ENCODE measurements at regions not wholly inside any gene's neighbourhood (a gene's known extent, or its start where the extent isn't known, plus 50 kb on each side); places are given as distances from the start of the nearest gene placed in this dataset.
"Not testable (repeated sequence)": the region's sequence is repeated elsewhere in the genome, so short reads cannot be mapped to it uniquely, and the experiment has no call there.

- Histone ChIP-seq H3K4me1 (no peaks in the 10 kb centered on the region), H3K27ac (replicated peaks) (no peak overlapping the region), H3K27me3 (ENCODE audit: low read depth) (peaks cover 90% of the 10 kb centered on the region), H3K36me3 (no peaks in the 10 kb centered on the region), H3K9me3 (replicated peaks) (no peaks in the 10 kb centered on the region), H3K4me3 (no peak overlapping the region)
- intact Hi-C loops (cut with micrococcal nuclease) = no loop called here
- TF ChIP-seq CTCF (IDR thresholded peaks at IDR 0.05; ENCODE audit: borderline replicate concordance) = no peak
- DNase-seq = no peak
These were observed 178.4 kb downstream of the IRF8 start for GRCh38 chr16:86077243-86077940.

GRCh38 chr16:86078121-86078600 is 179.2 kb downstream of the IRF8 start:
- DNase-seq = no peak
- H3K27me3 ChIP-seq (ENCODE audit: low read depth) = peaks cover 92% of the 10 kb centered on the region

GRCh38 chr16:86078711-86079110 is 179.7 kb downstream of the IRF8 start:
- H3K36me3 ChIP-seq; DNase-seq; H3K4me1 ChIP-seq; H3K4me3 ChIP-seq; intact Hi-C loops (cut with micrococcal nuclease); H3K9me3 ChIP-seq (replicated peaks); H3K27ac ChIP-seq (replicated peaks): not testable (repeated sequence)
- H3K27me3 ChIP-seq (ENCODE audit: low read depth) = peaks cover 92% of the 10 kb centered on the region

More at GRCh38 chr16:86078121-86078600, 179.2 kb downstream of the IRF8 start:
- Histone ChIP-seq H3K27ac (replicated peaks) (no peak overlapping the region), H3K4me3 (no peak overlapping the region), H3K9me3 (replicated peaks) (no peaks in the 10 kb centered on the region), H3K36me3 (no peaks in the 10 kb centered on the region), H3K4me1 (no peaks in the 10 kb centered on the region)
- no peak for TF ChIP-seq CTCF (IDR thresholded peaks at IDR 0.05; ENCODE audit: borderline replicate concordance)
- intact Hi-C loops (cut with micrococcal nuclease) = no loop called here

GRCh38 chr16:86079255-86079885 is 180.4 kb downstream of the IRF8 start:
- no peak overlapping the region for H3K4me3 ChIP-seq
- intact Hi-C loops (cut with micrococcal nuclease) = no loop called here
- DNase-seq = no peak
- H3K9me3 ChIP-seq (replicated peaks) = no peaks in the 10 kb centered on the region
- peaks cover 92% of the 10 kb centered on the region for H3K27me3 ChIP-seq (ENCODE audit: low read depth)
- TF ChIP-seq CTCF (IDR thresholded peaks at IDR 0.05; ENCODE audit: borderline replicate concordance) = no peak
- no peaks in the 10 kb centered on the region for H3K4me1 ChIP-seq
- H3K27ac ChIP-seq (replicated peaks) = no peak overlapping the region
- H3K36me3 ChIP-seq = no peaks in the 10 kb centered on the region

GRCh38 chr16:86080131-86080875 is 181.3 kb downstream of the IRF8 start:
- no peak overlapping the region for H3K4me3 ChIP-seq

More at GRCh38 chr16:86080131-86080875, 181.3 kb downstream of the IRF8 start:
- H3K4me1 ChIP-seq = no peaks in the 10 kb centered on the region
- TF ChIP-seq CTCF (IDR thresholded peaks at IDR 0.05; ENCODE audit: borderline replicate concordance) = no peak
- H3K27ac ChIP-seq (replicated peaks) = no peak overlapping the region
- intact Hi-C loops (cut with micrococcal nuclease) = no loop called here
- DNase-seq = no peak
- H3K9me3 ChIP-seq (replicated peaks) = no peaks in the 10 kb centered on the region
- no peaks in the 10 kb centered on the region for H3K36me3 ChIP-seq
- peaks cover 92% of the 10 kb centered on the region for H3K27me3 ChIP-seq (ENCODE audit: low read depth)
